Sigmoid colon (tissue), 6 donors: ENCODE measurements at regions not wholly inside any gene's neighbourhood (a gene's known extent, or its start where the extent isn't known, plus 50 kb on each side); places are given as distances from the start of the nearest gene placed in this dataset.

ENCODE experiments used
- DNase-seq: peaks from one replicate; pipeline ENCODE4 v3.0.0-alpha.2; 2019
- H3K27ac ChIP-seq, 4 donors: fragments of 200-600 bp; sonication (generic); one replicate each; pipeline ENCODE4 v1.5.1; 2016 to 2019; ENCODE audit warnings: mild to moderate bottlenecking in 1 of 4
- H3K27me3 ChIP-seq, 3 donors: fragments of 200-600 bp; sonication (generic); one replicate each; pipeline ENCODE4 v1.5.1; 2019; ENCODE audit warnings: mild to moderate bottlenecking in 1 of 3
- H3K36me3 ChIP-seq, 4 donors: fragments of 200-600 bp; sonication (generic); one replicate each; pipeline ENCODE4 v1.5.1; 2016 to 2019
- H3K4me1 ChIP-seq, 4 donors: fragments of 200-600 bp; sonication (generic); one replicate each; pipeline ENCODE4 v1.5.1; 2017 to 2019
- H3K4me3 ChIP-seq, 4 donors: fragments of 200-600 bp; sonication (generic); one replicate each; pipeline ENCODE4 v1.5.1; 2017 to 2019; ENCODE audit warnings: mild to moderate bottlenecking in 2 of 4, moderate library complexity in 1 of 4
- H3K9me3 ChIP-seq, 4 donors: fragments of 200-600 bp in 3 of 4; sonication (generic) in 3 of 4; one replicate each; pipeline versions ENCODE4 v1.5.1 to v1.6.1; 2013 to 2019
- EP300 ChIP-seq, 4 donors: sonication (generic); formaldehyde crosslinking; IDR thresholded peaks; one replicate each; pipeline ENCODE4 v1.6.1; 2017; ENCODE audit warnings: antibody characterized with exemption in 4 of 4
- POLR2A ChIP-seq, 2 donors: fragments of 450-650 bp; IDR thresholded peaks; one replicate each; pipeline ENCODE4 v1.6.1; 2016; ENCODE audit warnings: antibody characterized with exemption in 2 of 2, mild to moderate bottlenecking in 2 of 2, moderate library complexity in 2 of 2
- POLR2AphosphoS5 ChIP-seq, 4 donors: sonication (generic); formaldehyde crosslinking; IDR thresholded peaks; one replicate each; pipeline ENCODE4 v1.6.1; 2017; ENCODE audit warnings: antibody characterized with exemption in 4 of 4
- WGBS, 2 donors: extraction: QIAGEN DNeasy Blood & Tissue Kit; methylation state at CpG; one replicate each; pipeline ENCODE4 v1.1.7; 2013; 5-methylcytosine and 5-hydroxymethylcytosine counted together
- intact Hi-C: fragments of 100-400 bp; cut with DNase I; formaldehyde crosslinking; loops from one replicate; pipeline ENCODE4 v1.15.1; 2023
- TF ChIP-seq, protein P1 (sequence below), 4 experiments: fragments of 450-650 bp in 3 of 4; fragments of 200-600 bp in 1 of 4; IDR thresholded peaks; one replicate each; pipeline ENCODE4 v1.5.1; 2016 to 2019; ENCODE audit warnings: antibody characterized with exemption in 4 of 4, mild to moderate bottlenecking in 3 of 4, moderate library complexity in 2 of 4
- donor health status: healthy with polysubstance abuse.
- donor health status: healthy.

DNA sequence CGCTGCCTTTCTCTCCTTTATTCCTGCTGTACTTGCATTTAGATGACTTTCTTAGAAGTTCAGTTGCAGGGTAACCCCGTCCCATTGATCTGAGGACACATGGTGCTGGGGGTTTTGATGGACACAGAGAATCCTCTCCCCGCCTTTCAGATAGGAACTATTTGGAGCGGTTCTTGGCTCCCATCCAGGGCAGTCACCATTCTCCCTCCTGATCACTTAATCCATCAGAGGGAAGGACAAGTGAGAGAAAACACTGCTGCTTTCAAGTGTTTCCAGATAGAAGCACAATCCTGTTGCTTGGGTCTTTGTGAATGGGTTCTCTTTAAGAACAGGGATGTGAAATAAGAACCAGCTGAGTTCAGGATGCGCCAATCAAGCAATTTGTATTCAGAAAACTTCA lies 85.2 kb downstream of the IRX1 start:
- Histone ChIP-seq H3K27me3 (no peaks in the 10 kb centered on the region), H3K9me3 (no peaks in the 10 kb centered on the region), H3K4me1 (no peaks in the 10 kb centered on the region), H3K4me3 (no peak overlapping the region), H3K27ac (no peak overlapping the region), H3K36me3 (no peaks in the 10 kb centered on the region)
- DNase-seq, result no peak
- 83 to 91% methylated on average over 5 of the region's 5 CpGs for WGBS, 2 donors
- intact Hi-C loops, result no loop called here
- no peak for TF ChIP-seq EP300 (IDR thresholded peaks at IDR 0.05)
- no peak for TF ChIP-seq POLR2A (IDR thresholded peaks at IDR 0.05)
- TF ChIP-seq POLR2AphosphoS5 (IDR thresholded peaks at IDR 0.05), result no peak
- TF ChIP-seq, protein P1, sequence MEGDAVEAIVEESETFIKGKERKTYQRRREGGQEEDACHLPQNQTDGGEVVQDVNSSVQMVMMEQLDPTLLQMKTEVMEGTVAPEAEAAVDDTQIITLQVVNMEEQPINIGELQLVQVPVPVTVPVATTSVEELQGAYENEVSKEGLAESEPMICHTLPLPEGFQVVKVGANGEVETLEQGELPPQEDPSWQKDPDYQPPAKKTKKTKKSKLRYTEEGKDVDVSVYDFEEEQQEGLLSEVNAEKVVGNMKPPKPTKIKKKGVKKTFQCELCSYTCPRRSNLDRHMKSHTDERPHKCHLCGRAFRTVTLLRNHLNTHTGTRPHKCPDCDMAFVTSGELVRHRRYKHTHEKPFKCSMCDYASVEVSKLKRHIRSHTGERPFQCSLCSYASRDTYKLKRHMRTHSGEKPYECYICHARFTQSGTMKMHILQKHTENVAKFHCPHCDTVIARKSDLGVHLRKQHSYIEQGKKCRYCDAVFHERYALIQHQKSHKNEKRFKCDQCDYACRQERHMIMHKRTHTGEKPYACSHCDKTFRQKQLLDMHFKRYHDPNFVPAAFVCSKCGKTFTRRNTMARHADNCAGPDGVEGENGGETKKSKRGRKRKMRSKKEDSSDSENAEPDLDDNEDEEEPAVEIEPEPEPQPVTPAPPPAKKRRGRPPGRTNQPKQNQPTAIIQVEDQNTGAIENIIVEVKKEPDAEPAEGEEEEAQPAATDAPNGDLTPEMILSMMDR (IDR thresholded peaks at IDR 0.05), result no peak

DNA sequence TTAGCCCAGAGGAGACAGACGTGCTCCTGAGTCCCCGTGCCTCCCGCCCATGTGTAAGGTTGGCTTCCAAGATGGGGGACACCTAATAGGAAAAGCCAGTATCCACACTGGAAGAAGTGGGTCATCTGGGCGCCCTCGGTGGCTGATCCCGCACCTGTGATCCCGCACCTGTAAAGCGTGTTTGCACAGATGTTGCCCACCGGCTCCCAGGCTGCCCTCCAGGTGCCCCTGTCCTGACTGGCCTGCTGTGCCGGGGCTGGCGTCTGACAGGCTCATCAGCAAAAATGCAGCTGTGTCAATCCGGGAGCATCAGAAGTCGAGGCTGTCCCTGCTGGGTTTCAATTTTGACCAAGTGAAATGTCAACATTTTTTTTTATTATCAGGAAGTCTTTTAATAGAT lies 88.5 kb downstream of the IRX1 start:
- 80 to 87% methylated on average over 13 of the region's 13 CpGs for WGBS, 2 donors
- intact Hi-C loops, result no loop called here
- Histone ChIP-seq H3K9me3 (no peaks in the 10 kb centered on the region), H3K27ac (no peak overlapping the region), H3K4me1 (no peaks in the 10 kb centered on the region), H3K4me3 (no peak overlapping the region), H3K27me3 (no peaks in the 10 kb centered on the region), H3K36me3 (no peaks in the 10 kb centered on the region)
- no peak for TF ChIP-seq POLR2AphosphoS5 (IDR thresholded peaks at IDR 0.05)
- TF ChIP-seq POLR2A (IDR thresholded peaks at IDR 0.05), result no peak
- TF ChIP-seq, protein P1 (IDR thresholded peaks at IDR 0.05), result no peak
- TF ChIP-seq EP300 (IDR thresholded peaks at IDR 0.05), result no peak
- DNase-seq, result no peak

DNA sequence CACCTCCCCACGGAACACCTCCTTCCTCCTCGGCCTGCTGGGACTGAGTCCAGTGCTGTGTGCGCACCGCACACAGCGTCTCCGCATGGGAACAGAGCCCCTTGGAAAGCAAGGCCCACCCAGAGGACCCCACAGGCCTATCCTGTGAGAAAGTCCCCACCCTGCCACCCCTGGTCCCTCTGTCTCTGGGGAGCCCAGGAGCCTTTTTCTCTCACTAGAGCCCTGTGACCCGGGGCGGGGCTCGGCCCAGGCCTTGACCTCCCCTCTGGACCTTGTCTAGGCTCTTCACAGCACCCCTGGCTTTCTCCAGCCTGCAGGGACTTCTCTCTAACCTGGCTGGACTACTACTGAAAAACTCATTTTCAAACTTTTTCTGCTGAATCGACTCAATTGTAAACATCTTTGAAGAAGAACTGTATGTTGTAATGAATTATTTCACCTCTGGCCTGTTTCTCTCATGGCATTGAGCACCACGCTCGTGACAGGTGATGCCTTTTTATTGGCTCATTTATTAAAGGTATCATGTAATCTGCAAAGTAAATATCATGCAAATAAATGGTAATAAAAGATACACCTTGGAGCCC lies 89.2 kb downstream of the IRX1 start:
- Histone ChIP-seq H3K9me3 (no peaks in the 10 kb centered on the region), H3K27ac (no peak overlapping the region), H3K4me1 (no peaks in the 10 kb centered on the region), H3K27me3 (no peaks in the 10 kb centered on the region), H3K36me3 (no peaks in the 10 kb centered on the region), H3K4me3 (no peak overlapping the region)
- TF ChIP-seq, protein P1 (IDR thresholded peaks at IDR 0.05), result no peak
- TF ChIP-seq EP300 (IDR thresholded peaks at IDR 0.05), result no peak
- 88 to 89% methylated on average over 12 of the region's 12 CpGs for WGBS, 2 donors
- no peak for DNase-seq
- intact Hi-C loops, result no loop called here

DNA sequence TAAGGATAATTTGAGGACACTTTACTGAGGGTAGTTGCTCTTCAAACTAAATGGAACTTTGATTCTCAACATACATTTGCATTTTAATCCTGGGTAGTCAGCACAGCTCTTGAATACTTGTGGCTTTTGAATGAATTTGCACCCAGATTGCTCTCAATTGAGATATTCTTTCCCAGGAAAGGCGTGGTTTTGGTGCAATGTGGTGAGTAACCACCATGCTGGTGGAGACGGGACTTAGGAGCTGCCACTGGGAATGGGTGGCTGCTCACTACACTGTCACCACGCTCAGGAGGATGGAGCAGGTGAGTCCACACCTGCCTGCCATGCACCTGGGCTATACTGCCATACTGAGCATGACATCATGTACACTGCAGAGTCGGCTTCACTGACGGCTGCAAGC lies 99.2 kb downstream of the IRX1 start:
- no peak overlapping the region for H3K4me3 ChIP-seq
- H3K27ac ChIP-seq, result no peak overlapping the region
- TF ChIP-seq, protein P1 (IDR thresholded peaks at IDR 0.05), result no peak
- no peak for TF ChIP-seq EP300 (IDR thresholded peaks at IDR 0.05)
- TF ChIP-seq POLR2A (IDR thresholded peaks at IDR 0.05), result no peak
- no peak for TF ChIP-seq POLR2AphosphoS5 (IDR thresholded peaks at IDR 0.05)
- intact Hi-C loops, result no loop called here
- H3K4me1 ChIP-seq, result no peaks in the 10 kb centered on the region
- WGBS, 2 donors, result 74 to 87% methylated on average over 5 of the region's 5 CpGs
- H3K27me3 ChIP-seq, result no peaks in the 10 kb centered on the region
- no peaks in the 10 kb centered on the region for H3K36me3 ChIP-seq
- H3K9me3 ChIP-seq, result no peaks in the 10 kb centered on the region
- no peak for DNase-seq

DNA sequence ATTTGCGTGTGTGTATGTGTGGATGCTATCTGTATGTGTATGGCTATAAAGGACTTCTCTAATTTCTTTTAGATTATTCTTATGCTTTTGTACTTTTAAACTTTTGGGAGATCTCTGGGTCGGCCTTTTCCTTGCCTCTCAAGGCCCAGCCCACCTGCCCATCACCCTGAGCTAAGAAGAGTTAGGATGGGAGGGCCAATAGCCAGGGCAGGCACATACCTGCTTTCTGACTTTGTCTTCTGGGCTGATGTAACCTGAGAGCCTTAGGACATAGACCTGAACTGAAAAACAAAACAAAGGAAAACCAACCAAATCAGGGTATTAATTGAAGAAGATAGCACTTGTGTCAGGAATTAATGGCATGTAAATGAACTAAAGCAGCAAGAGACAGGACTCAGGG lies 100.2 kb downstream of the IRX1 start:
- no peak overlapping the region for H3K4me3 ChIP-seq
- H3K4me1 ChIP-seq, result no peaks in the 10 kb centered on the region
- no peaks in the 10 kb centered on the region for H3K36me3 ChIP-seq
- WGBS, 2 donors, result 74 to 86% methylated on average over 2 of the region's 2 CpGs
- TF ChIP-seq POLR2A (IDR thresholded peaks at IDR 0.05) (no peak), EP300 (IDR thresholded peaks at IDR 0.05) (no peak), POLR2AphosphoS5 (IDR thresholded peaks at IDR 0.05) (no peak)
- TF ChIP-seq, protein P1 (IDR thresholded peaks at IDR 0.05), result no peak
- DNase-seq, result no peak
- H3K27me3 ChIP-seq, result no peaks in the 10 kb centered on the region
- H3K27ac ChIP-seq, result no peak overlapping the region
- no peaks in the 10 kb centered on the region for H3K9me3 ChIP-seq
- intact Hi-C loops, result no loop called here
